Spinal cord (tissue), 9 donors: ENCODE measurements at regions not wholly inside any gene's neighbourhood (a gene's known extent, or its start where the extent isn't known, plus 50 kb on each side); places are given as distances from the start of the nearest gene placed in this dataset.
A peak's percentile ranks its signal among the peaks of the same experiment; 100 is the strongest.

ENCODE experiments used
- DNase-seq, 6 donors: peaks; one replicate each; pipeline versions ENCODE4 v3.0.0 to v3.0.0-alpha.2; 2013 to 2015; ENCODE audit warnings: low spot score in 6 of 6, low read depth in 4 of 6
- H3K27ac ChIP-seq: one replicate; pipeline ENCODE4 v1.5.1; 2013; ENCODE audit warnings: low read depth, low read length, control low read depth
- H3K27me3 ChIP-seq: one replicate; pipeline ENCODE4 v1.6.1; 2013; ENCODE audit warnings: low read length; ENCODE audit not compliant: control insufficient read depth, insufficient read depth
- H3K36me3 ChIP-seq: one replicate; pipeline ENCODE4 v1.6.1; 2013; ENCODE audit warnings: low read length; ENCODE audit not compliant: control insufficient read depth, insufficient read depth
- H3K4me1 ChIP-seq: one replicate; pipeline ENCODE4 v1.6.1; 2013; ENCODE audit warnings: low read length; ENCODE audit not compliant: control insufficient read depth, insufficient read depth
- H3K4me3 ChIP-seq: one replicate; pipeline ENCODE4 v1.5.1; 2013; ENCODE audit warnings: low read depth, low read length, control low read depth
- H3K9me3 ChIP-seq: one replicate; pipeline ENCODE4 v1.6.1; 2013; ENCODE audit warnings: low read length; ENCODE audit not compliant: control insufficient read depth, insufficient read depth
- WGBS: methylation state at CpG from one replicate; pipeline ENCODE4 v1.1.5; 2013; ENCODE audit warnings: missing lambda C conversion rate; ENCODE audit not compliant: insufficient coverage; 5-methylcytosine and 5-hydroxymethylcytosine counted together
- donor health status: healthy.

DNA sequence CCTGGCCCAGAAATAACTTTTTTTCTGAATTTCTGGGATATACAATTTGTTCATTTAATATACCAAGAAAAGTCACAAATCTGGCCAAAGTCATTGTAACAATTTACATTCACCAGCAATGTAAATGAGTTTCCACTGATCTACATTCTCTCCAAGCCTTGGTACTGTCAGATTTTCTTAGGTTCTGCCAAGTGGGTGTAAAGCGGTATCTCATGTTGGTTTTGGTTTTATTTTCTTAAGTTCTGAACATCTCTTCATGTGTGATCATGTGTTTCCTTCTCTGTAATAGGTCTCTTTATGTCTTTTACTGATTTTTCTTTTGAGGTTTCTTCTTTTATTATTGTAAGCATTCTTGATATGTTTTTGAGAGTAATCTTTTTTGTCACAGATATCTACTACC lies 235.6 kb upstream of the COL8A1 start:
- DNase-seq: no peak
- WGBS: no CpG with 5 or more reads among the region's 1 CpG
- Histone ChIP-seq H3K4me1 (no peaks in the 10 kb centered on the region), H3K36me3 (no peaks in the 10 kb centered on the region), H3K27me3 (no peaks in the 10 kb centered on the region), H3K4me3 (no peak overlapping the region), H3K27ac (no peak overlapping the region), H3K9me3 (peaks cover 13% of the 10 kb centered on the region)

DNA sequence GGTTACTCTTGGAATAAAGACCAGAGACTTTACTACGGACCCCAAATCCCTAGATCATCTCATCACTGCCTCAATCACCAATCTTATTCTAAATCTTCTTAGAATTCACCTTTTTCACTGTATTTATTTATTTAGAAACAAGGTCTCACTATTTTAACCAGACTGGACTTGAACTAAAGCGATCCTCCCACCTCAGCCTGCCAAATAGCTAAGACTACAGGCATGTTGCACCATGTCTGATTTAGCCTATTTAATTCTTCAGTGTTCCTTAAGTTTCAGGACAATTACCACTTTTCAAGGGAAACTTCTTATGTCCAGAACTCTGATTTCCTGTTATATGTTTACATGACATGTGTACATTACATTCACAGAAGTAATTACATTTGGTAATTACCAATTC lies 238.0 kb upstream of the COL8A1 start:
- Histone ChIP-seq H3K27me3 (no peaks in the 10 kb centered on the region), H3K4me1 (no peaks in the 10 kb centered on the region), H3K9me3 (peaks cover 15% of the 10 kb centered on the region), H3K27ac (no peak overlapping the region), H3K4me3 (no peak overlapping the region), H3K36me3 (no peaks in the 10 kb centered on the region)
- no peak for DNase-seq
- 86% methylated on average over 2 of the region's 2 CpGs for WGBS

DNA sequence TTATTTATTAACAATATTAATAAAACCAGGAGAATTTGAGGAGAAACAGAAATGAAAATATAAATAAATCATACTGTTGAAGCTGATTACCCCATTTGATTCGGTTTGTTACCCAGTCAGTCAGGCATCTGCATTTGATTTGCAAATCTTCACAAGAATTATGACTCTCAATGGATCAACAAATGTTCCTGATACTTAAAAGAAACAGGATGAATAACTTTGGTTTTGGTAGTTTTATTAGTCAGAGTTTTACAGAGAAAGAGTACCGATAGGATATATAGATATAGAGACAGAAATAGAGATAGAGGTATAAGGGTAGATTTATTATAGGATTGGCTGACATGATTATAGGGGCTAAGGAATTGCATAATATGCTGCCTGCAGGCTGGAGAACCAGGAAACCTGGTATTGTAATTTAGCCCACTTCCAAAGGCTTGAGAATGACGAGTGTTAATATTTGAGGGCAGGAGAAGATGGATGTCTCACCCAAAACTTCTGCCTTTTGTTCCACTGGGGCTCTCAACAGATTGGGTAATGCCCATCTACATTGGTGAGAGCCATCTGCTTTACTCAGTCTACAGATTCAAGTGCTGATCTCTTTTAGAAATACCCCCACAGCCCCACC lies 241.6 kb upstream of the COL8A1 start:
- no peak for DNase-seq
- Histone ChIP-seq H3K4me1 (no peaks in the 10 kb centered on the region), H3K4me3 (no peak overlapping the region), H3K27ac (no peak overlapping the region), H3K27me3 (no peaks in the 10 kb centered on the region), H3K9me3 (peaks cover 15% of the 10 kb centered on the region), H3K36me3 (no peaks in the 10 kb centered on the region)
- WGBS: 63% methylated on average over 1 of the region's 3 CpGs

DNA sequence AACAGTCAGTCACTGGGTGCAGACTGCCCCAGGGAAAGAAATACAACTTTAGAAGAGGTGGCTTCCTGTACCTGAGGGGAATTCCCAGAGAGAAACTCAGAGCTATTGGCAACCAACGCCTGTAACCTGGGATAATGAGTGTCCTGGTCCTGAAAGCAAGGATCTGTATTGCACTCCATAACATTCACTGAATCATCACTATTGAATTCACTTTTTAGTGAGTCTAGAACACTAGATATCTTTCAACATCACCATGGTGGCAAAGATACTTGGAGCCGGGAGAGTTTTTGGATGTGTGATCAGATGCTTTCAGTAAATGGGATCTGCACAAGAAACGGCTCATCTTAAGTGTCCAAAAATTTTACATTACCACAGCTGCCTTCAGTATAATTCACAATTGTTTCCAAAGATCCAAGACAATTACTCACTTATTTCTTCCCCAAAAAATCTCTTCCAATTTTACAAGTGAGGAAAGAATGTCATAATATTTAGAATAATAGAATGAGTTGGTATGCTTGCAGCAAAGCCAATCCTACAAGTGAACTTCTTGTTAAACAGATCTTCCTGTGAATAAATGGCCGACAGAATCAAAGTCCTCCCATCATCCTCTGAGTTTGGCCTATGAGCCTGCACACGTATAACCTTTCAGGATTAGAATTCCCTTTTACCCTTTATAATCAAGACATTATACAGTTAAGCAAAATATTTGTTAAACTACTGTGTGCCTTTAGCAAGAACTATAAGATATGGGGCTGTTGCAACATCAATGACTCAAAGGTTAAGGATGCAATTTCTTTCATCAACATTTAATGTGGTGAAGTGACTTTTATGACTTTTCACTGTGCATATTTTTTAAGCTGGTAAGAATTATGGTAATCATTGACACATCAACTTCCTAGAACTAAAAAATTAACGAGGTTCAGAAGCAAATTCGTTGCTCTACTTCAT lies 243.3 kb upstream of the COL8A1 start:
- 83% methylated on average over 2 of the region's 7 CpGs for WGBS
- Histone ChIP-seq H3K27ac (no peak overlapping the region), H3K4me3 (no peak overlapping the region), H3K9me3 (peaks cover 15% of the 10 kb centered on the region), H3K36me3 (no peaks in the 10 kb centered on the region), H3K4me1 (no peaks in the 10 kb centered on the region), H3K27me3 (no peaks in the 10 kb centered on the region)
- DNase-seq: no peak

DNA sequence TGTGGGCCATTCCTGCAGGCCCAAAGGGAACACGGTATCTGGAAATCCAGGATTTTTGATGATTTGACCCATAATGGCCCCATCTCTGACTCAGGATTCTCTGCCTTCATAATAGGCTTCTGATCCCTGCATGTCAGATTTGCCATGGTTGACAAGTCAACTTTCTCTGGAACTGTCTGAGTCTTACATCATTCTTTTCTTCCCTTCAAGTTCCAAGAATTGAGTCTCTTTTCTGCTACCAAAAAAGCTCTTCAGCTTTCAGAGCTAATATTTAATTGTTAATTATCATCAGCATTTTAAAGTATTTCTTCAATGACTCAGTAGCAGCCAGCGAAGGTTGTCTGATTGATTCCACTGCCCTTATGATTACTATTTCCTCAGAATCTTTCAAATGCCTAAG lies 244.4 kb upstream of the COL8A1 start:
- WGBS: 95% methylated on average over 2 of the region's 2 CpGs
- H3K9me3 ChIP-seq: peaks cover 13% of the 10 kb centered on the region
- no peaks in the 10 kb centered on the region for H3K27me3 ChIP-seq
- H3K4me1 ChIP-seq: no peaks in the 10 kb centered on the region
- H3K27ac ChIP-seq: no peak overlapping the region
- DNase-seq: no peak
- no peaks in the 10 kb centered on the region for H3K36me3 ChIP-seq
- no peak overlapping the region for H3K4me3 ChIP-seq

DNA sequence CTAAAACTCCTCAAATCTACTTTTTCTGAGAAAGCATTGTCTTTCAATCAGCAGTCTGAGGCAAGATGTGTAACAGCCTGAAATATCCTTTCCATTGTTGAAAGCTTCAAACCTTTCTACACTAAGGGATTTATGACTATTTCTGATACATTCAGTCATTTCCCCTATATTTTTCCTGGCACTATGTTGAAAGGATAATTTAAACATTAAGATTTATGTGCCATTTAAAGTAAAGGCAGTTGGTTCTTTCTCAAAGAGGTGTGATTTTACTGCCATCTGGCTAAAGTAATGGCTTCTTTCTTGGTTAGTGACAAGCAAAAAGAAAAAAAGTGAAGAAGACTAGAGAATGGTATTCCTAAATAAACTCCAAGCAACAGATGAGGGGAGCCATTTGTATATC lies 249.6 kb upstream of the COL8A1 start:
- DNase-seq: peak in 1 of 6 donors; percentile 22
- Histone ChIP-seq H3K27me3 (no peaks in the 10 kb centered on the region), H3K9me3 (no peaks in the 10 kb centered on the region), H3K36me3 (no peaks in the 10 kb centered on the region), H3K4me3 (no peak overlapping the region), H3K27ac (no peak overlapping the region), H3K4me1 (no peaks in the 10 kb centered on the region)

DNA sequence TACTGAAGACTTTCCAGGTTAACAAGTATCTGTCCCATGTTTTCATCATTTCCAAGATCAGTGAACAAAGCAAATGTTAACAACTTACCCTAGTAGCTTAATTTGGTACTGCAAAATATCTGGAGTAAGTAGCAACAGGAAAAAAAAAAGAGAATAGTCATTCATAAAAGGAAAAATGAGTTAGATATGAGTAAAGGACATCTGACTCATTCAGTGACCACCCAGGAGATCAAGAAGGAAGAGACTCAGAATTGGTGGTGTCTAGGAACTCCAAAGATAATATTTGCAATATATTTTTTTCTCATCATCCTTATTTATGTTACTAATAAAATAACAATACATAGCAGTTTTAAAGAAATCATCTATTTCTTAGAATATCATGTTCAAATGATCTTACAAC lies 253.8 kb upstream of the COL8A1 start:
- H3K27me3 ChIP-seq: no peaks in the 10 kb centered on the region
- no peaks in the 10 kb centered on the region for H3K36me3 ChIP-seq
- DNase-seq: no peak
- no peak overlapping the region for H3K4me3 ChIP-seq
- H3K27ac ChIP-seq: no peak overlapping the region
- H3K4me1 ChIP-seq: no peaks in the 10 kb centered on the region
- H3K9me3 ChIP-seq: no peaks in the 10 kb centered on the region

DNA sequence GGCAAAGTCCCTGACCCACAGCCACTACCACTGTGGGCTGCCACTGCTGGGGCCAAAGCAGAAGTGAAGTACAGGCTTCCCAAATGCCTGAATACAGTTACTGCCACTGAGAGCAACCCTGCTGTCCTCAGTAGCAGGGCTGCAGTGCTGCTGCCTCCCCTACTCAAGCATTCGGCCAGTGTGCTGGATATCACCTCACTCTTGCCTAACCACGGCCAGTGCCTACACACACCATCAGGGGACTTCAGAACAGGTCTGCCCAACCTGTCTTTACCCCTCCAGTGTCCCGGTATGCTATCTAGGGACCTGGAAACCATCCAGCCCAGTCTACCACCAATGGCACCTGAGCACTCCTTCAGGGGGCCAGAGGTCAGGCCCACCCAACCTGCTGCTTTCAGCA lies 261.5 kb upstream of the COL8A1 start:
- Histone ChIP-seq H3K9me3 (no peaks in the 10 kb centered on the region), H3K4me3 (no peak overlapping the region), H3K27me3 (no peaks in the 10 kb centered on the region), H3K36me3 (no peaks in the 10 kb centered on the region), H3K4me1 (no peaks in the 10 kb centered on the region), H3K27ac (no peak overlapping the region)
- DNase-seq: no peak
- WGBS: 95% methylated on average over 3 of the region's 3 CpGs

DNA sequence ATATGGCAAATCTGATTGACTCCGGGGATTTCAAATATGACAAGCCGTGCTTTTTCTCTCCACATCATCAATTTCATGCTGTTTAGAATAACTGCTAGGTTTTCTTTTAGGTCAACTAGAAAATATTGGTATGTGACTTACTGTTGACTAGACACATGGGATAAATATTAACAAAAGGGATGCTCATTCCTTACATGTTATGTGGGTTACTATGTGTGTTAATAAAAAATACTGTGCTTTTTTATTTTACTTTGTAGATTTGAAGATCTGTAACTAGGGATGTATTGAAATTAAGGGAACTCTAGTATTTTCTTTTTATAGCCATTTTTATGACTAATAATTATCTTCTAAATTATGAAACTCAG lies 264.6 kb upstream of the COL8A1 start:
- DNase-seq: peak in 1 of 6 donors; percentile 8
- H3K27me3 ChIP-seq: no peaks in the 10 kb centered on the region
- no peak overlapping the region for H3K4me3 ChIP-seq
- H3K36me3 ChIP-seq: no peaks in the 10 kb centered on the region
- WGBS: no CpG with 5 or more reads among the region's 2 CpGs
- no peaks in the 10 kb centered on the region for H3K4me1 ChIP-seq
- H3K9me3 ChIP-seq: no peaks in the 10 kb centered on the region
- H3K27ac ChIP-seq: no peak overlapping the region
